GM18867 (cell line): ENCODE measurements at regions not wholly inside any gene's neighbourhood (a gene's known extent, or its start where the extent isn't known, plus 50 kb on each side); places are given as distances from the start of the nearest gene placed in this dataset.
"Not testable (repeated sequence)": the region's sequence is repeated elsewhere in the genome, so short reads cannot be mapped to it uniquely, and the experiment has no call there.

Source experiments
- ATAC-seq: cut with Tn5 transposase; IDR thresholded peaks from one replicate; pipeline ENCODE4 v1.9.1; 2021; ENCODE audit warnings: mild to moderate bottlenecking, moderate library complexity; ENCODE audit not compliant: unreplicated experiment

- no peak for ATAC-seq
Observed at GRCh38 chr9:85112391-85112790, 442.9 kb downstream of the NTRK2 start.

DNA sequence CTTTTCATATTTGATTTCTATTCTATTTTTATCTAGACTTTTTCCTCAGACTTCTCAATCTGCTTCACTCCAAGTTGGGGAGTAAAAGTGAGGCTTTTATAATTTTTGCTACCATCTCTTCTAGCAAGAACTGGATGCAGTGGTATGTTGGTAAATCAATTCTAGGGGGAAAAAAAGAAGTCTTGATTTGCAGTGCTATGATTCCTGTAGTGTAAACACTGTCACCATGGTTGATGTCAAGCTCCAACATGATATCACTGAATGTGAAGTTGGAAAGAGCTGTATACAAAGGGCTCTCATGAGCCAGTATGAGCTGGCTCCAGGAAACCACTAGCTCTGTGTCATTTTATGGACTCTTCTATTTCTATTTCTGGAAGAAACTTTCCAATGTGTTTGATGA is 439.2 kb downstream of the NTRK2 start:
- ATAC-seq: no peak

- ATAC-seq: no peak
Observed at GRCh38 chr9:85108229-85108628, 438.7 kb downstream of the NTRK2 start.

DNA sequence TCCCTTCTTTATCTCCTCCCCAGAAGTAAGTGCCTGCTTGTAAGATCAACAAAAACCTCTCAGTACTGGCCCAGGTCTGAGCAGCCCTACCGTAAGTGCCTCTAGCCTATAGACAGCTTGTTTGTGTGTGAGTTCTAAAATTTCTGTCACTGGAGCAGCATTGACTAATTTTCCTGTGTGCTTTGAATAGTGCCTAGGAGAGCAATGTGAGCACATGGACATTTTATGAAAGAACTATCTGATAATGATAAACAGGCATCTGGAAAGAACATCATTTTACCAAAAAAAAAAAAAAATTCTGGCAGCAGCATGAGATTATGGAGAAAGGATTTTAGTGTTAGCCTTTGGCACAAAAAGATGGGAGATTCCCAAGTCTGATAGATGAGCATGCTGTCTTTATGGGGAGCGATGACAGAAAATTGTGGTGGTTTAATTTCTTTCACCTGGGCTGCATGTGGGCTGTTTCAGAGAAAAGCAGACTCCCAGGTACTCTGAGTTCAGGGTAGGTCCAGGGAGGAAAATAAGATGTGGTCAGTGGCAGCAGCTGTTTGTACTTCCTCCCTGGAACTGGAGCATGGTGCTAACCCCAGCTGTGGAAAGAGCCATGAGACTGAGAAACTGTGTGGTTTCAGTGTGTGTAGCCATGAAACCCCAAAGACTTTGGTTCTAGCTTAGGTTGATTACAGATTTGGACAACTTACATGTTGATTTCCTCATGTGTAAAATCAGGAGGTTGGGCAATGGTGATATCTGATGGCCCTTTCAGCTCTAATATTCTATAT is 419.9 kb downstream of the NTRK2 start:
- ATAC-seq: no peak

GRCh38 chr9:85081963-85082362 is 412.4 kb downstream of the NTRK2 start:
- ATAC-seq: no peak

GRCh38 chr9:85079349-85079748 is 409.8 kb downstream of the NTRK2 start:
- no peak for ATAC-seq

DNA sequence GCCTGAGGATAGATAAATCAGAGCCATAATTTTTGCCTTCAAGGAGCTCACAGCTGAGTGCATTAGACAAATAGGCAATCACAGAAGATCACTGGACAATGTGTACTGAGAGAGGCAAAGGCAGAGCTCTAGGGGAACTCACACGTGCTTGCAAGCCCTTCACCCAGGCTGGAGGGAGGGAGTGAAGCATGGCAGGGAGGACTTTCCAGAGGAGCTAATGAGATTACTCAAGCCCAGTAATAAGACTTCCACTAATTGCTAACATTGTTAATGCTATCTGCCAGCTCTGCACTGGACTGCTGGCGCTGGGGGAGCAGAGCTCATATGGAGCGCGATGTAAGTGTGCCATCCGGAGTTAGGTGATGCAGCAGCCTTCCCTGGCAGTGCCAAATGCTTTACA is 408.4 kb downstream of the NTRK2 start:
- no peak for ATAC-seq

- not testable (repeated sequence) for ATAC-seq
Observed at GRCh38 chr9:85077146-85077545, 407.6 kb downstream of the NTRK2 start.
